ENCODE measurements at regions not wholly inside any gene's neighbourhood (a gene's known extent, or its start where the extent isn't known, plus 50 kb on each side); places are given as distances from the start of the nearest gene placed in this dataset.

- DNase-seq (no peak), FAIRE-seq (no peak), ATAC-seq (no peak)
- Histone ChIP-seq H3K9me3 (no peaks in the 10 kb centered on the region), H3K4me1 (peaks cover 0 to 12% (median 6%) of the 10 kb centered on the region in 3 donors), H3K36me3 (no peaks in the 10 kb centered on the region), H3K27me3 (no peaks in the 10 kb centered on the region), H3K27ac (no peak overlapping the region), H3K4me3 (no peak overlapping the region)
- intact Hi-C loops (cut with DNase I), result no loop called here
- WGBS, 2 donors, result 90 to 99% methylated on average over 2 of the region's 2 CpGs
- TF ChIP-seq CTCF (IDR thresholded peaks at IDR 0.05), result no peak
Measured at GRCh38 chr17:14935845-14936485, 329.2 kb downstream of the PMP22 start.

GRCh38 chr17:14935139-14935841, 329.8 kb downstream of the PMP22 start:
- H3K36me3 ChIP-seq, result no peaks in the 10 kb centered on the region
- FAIRE-seq (no peak), ATAC-seq (no peak), DNase-seq (no peak)
- H3K4me1 ChIP-seq, result peaks cover 0 to 13% (median 6%) of the 10 kb centered on the region in 3 donors
- intact Hi-C loops (cut with DNase I), result no loop called here
- H3K27ac ChIP-seq, result no peak overlapping the region
- H3K27me3 ChIP-seq, result no peaks in the 10 kb centered on the region
- TF ChIP-seq CTCF (IDR thresholded peaks at IDR 0.05), result no peak
- H3K9me3 ChIP-seq, result no peaks in the 10 kb centered on the region
- 85 to 89% methylated on average over 7 of the region's 7 CpGs for WGBS, 2 donors
- H3K4me3 ChIP-seq, result no peak overlapping the region

GRCh38 chr17:14933676-14934075, 331.4 kb downstream of the PMP22 start:
- Histone ChIP-seq H3K4me1 (peaks cover 0 to 7% (median 0%) of the 10 kb centered on the region in 3 donors), H3K9me3 (no peaks in the 10 kb centered on the region), H3K27me3 (no peaks in the 10 kb centered on the region), H3K36me3 (no peaks in the 10 kb centered on the region), H3K4me3 (no peak overlapping the region), H3K27ac (no peak overlapping the region)
- no peak for TF ChIP-seq CTCF (IDR thresholded peaks at IDR 0.05)
- ATAC-seq (no peak), FAIRE-seq (no peak), DNase-seq (no peak)
- intact Hi-C loops (cut with DNase I), result no loop called here
- 75 to 82% methylated on average over 4 of the region's 4 CpGs for WGBS, 2 donors

- FAIRE-seq (peak; percentile 66), ATAC-seq (peak in 3 of 4 donors; percentile 63 to 78 (median 70)), DNase-seq (peak in 4 of 6 donors; percentile 21 to 66 (median 48))
- 11 to 13% methylated on average over 7 of the region's 7 CpGs for WGBS, 2 donors
- Histone ChIP-seq H3K27ac (no peak overlapping the region), H3K9me3 (no peaks in the 10 kb centered on the region), H3K36me3 (no peaks in the 10 kb centered on the region), H3K4me1 (peaks cover 0 to 7% (median 0%) of the 10 kb centered on the region in 3 donors), H3K27me3 (no peaks in the 10 kb centered on the region), H3K4me3 (no peak overlapping the region)
- TF ChIP-seq CTCF (IDR thresholded peaks at IDR 0.05), result peak; percentile 36 to 69 (median 56)
- intact Hi-C loops (cut with DNase I), result loop anchor here in 1 of 3 donors (10.0 kb wide), 1 partner anchor 1332 kb away; no protein-coding TSS in a partner anchor
Measured at GRCh38 chr17:14926526-14927122, 338.5 kb downstream of the PMP22 start.
